HG03175 (cell line): ENCODE measurements at regions not wholly inside any gene's neighbourhood (a gene's known extent, or its start where the extent isn't known, plus 50 kb on each side); places are given as distances from the start of the nearest gene placed in this dataset.

Experiments used
- ATAC-seq: cut with Tn5 transposase; IDR thresholded peaks from one replicate; pipeline ENCODE4 v1.9.1; 2021; ENCODE audit warnings: mild to moderate bottlenecking, moderate library complexity; ENCODE audit not compliant: unreplicated experiment

GRCh38 chr13:106702505-106702904, 134.6 kb upstream of the ARGLU1 start:
- no peak for ATAC-seq

- no peak for ATAC-seq
Measured at GRCh38 chr13:106701771-106702341, 133.9 kb upstream of the ARGLU1 start.

GRCh38 chr13:106700439-106700838, 132.5 kb upstream of the ARGLU1 start:
- no peak for ATAC-seq

GRCh38 chr13:106700007-106700406, 132.1 kb upstream of the ARGLU1 start:
- no peak for ATAC-seq

GRCh38 chr13:106699311-106699710, 131.4 kb upstream of the ARGLU1 start:
- no peak for ATAC-seq

GRCh38 chr13:106696719-106697118, 128.8 kb upstream of the ARGLU1 start:
- ATAC-seq: no peak

- no peak for ATAC-seq
Measured at GRCh38 chr13:106696140-106696539, 128.2 kb upstream of the ARGLU1 start.

- ATAC-seq: no peak
Measured at GRCh38 chr13:106695139-106695538, 127.2 kb upstream of the ARGLU1 start.

- no peak for ATAC-seq
Measured at GRCh38 chr13:106691861-106692260, 123.9 kb upstream of the ARGLU1 start.

- no peak for ATAC-seq
Measured at GRCh38 chr13:106691341-106691740, 123.4 kb upstream of the ARGLU1 start.

- ATAC-seq: no peak
Measured at GRCh38 chr13:106690779-106691178, 122.8 kb upstream of the ARGLU1 start.

- no peak for ATAC-seq
Measured at GRCh38 chr13:106689906-106690305, 122.0 kb upstream of the ARGLU1 start.

- ATAC-seq: no peak
Measured at GRCh38 chr13:106688940-106689339, 121.0 kb upstream of the ARGLU1 start.

- no peak for ATAC-seq
Measured at GRCh38 chr13:106686163-106686562, 118.2 kb upstream of the ARGLU1 start.

GRCh38 chr13:106685143-106685542, 117.2 kb upstream of the ARGLU1 start:
- ATAC-seq: no peak

- ATAC-seq: no peak
Measured at GRCh38 chr13:106683918-106684317, 116.0 kb upstream of the ARGLU1 start.

GRCh38 chr13:106683179-106683578, 115.2 kb upstream of the ARGLU1 start:
- ATAC-seq: no peak

GRCh38 chr13:106681997-106682396, 114.1 kb upstream of the ARGLU1 start:
- ATAC-seq: no peak

GRCh38 chr13:106681536-106681935, 113.6 kb upstream of the ARGLU1 start:
- ATAC-seq: no peak

- no peak for ATAC-seq
Measured at GRCh38 chr13:106680796-106681472, 113.0 kb upstream of the ARGLU1 start.

- no peak for ATAC-seq
Measured at GRCh38 chr13:106678646-106679418, 110.9 kb upstream of the ARGLU1 start.

- ATAC-seq: no peak
Measured at GRCh38 chr13:106675311-106675710, 107.4 kb upstream of the ARGLU1 start.
